ENCODE measurements at regions not wholly inside any gene's neighbourhood (a gene's known extent, or its start where the extent isn't known, plus 50 kb on each side); places are given as distances from the start of the nearest gene placed in this dataset.
"Not testable (repeated sequence)": the region's sequence is repeated elsewhere in the genome, so short reads cannot be mapped to it uniquely, and the experiment has no call there.

- DNase-seq (ENCODE audit: low read depth): no peak
These were observed 156.1 kb upstream of the SRD5A2 start for GRCh38 chr2:31736695-31737454.

GRCh38 chr2:31735716-31736115 is 155.0 kb upstream of the SRD5A2 start:
- no peak for DNase-seq (ENCODE audit: low read depth)

GRCh38 chr2:31729442-31730092 is 148.8 kb upstream of the SRD5A2 start:
- peak; percentile 54 for DNase-seq (ENCODE audit: low read depth)

GRCh38 chr2:31729065-31729439 is 148.3 kb upstream of the SRD5A2 start:
- no peak for DNase-seq (ENCODE audit: low read depth)

- no peak for DNase-seq (ENCODE audit: low read depth)
These were observed 147.8 kb upstream of the SRD5A2 start for GRCh38 chr2:31728406-31729064.

GRCh38 chr2:31726457-31726856 is 145.7 kb upstream of the SRD5A2 start:
- DNase-seq (ENCODE audit: low read depth): no peak

GRCh38 chr2:31725444-31725843 is 144.7 kb upstream of the SRD5A2 start:
- no peak for DNase-seq (ENCODE audit: low read depth)

- no peak for DNase-seq (ENCODE audit: low read depth)
These were observed 131.0 kb upstream of the SRD5A2 start for GRCh38 chr2:31711737-31712136.

GRCh38 chr2:31710121-31710520 is 129.4 kb upstream of the SRD5A2 start:
- no peak for DNase-seq (ENCODE audit: low read depth)

- DNase-seq (ENCODE audit: low read depth): no peak
These were observed 127.3 kb upstream of the SRD5A2 start for GRCh38 chr2:31707992-31708391.

GRCh38 chr2:31704561-31705212 is 123.9 kb upstream of the SRD5A2 start:
- DNase-seq (ENCODE audit: low read depth): no peak

GRCh38 chr2:31703253-31703652 is 122.5 kb upstream of the SRD5A2 start:
- DNase-seq (ENCODE audit: low read depth): no peak

- DNase-seq (ENCODE audit: low read depth): no peak
These were observed 118.0 kb upstream of the SRD5A2 start for GRCh38 chr2:31698722-31699121.

- peak; percentile 6 for DNase-seq (ENCODE audit: low read depth)
These were observed 115.3 kb upstream of the SRD5A2 start for GRCh38 chr2:31696068-31696467.

GRCh38 chr2:31694444-31694843 is 113.7 kb upstream of the SRD5A2 start:
- peak; percentile 54 for DNase-seq (ENCODE audit: low read depth)

GRCh38 chr2:31693882-31694281 is 113.1 kb upstream of the SRD5A2 start:
- DNase-seq (ENCODE audit: low read depth): no peak

GRCh38 chr2:31688282-31688681 is 107.5 kb upstream of the SRD5A2 start:
- DNase-seq (ENCODE audit: low read depth): peak; percentile 24

- DNase-seq (ENCODE audit: low read depth): not testable (repeated sequence)
These were observed 102.8 kb upstream of the SRD5A2 start for GRCh38 chr2:31683506-31683905.

- peak; percentile 10 for DNase-seq (ENCODE audit: low read depth)
These were observed 94.8 kb upstream of the SRD5A2 start for GRCh38 chr2:31675485-31675901.

- peak; percentile 17 for DNase-seq (ENCODE audit: low read depth)
These were observed 93.7 kb upstream of the SRD5A2 start for GRCh38 chr2:31674446-31674845.

- DNase-seq (ENCODE audit: low read depth): no peak
These were observed 86.1 kb upstream of the SRD5A2 start for GRCh38 chr2:31666878-31667277.

GRCh38 chr2:31664949-31665724 is 84.4 kb upstream of the SRD5A2 start:
- DNase-seq (ENCODE audit: low read depth): no peak
